OCI-LY7 (cell line): ENCODE measurements at regions not wholly inside any gene's neighbourhood (a gene's known extent, or its start where the extent isn't known, plus 50 kb on each side); places are given as distances from the start of the nearest gene placed in this dataset.
"Not testable (repeated sequence)": the region's sequence is repeated elsewhere in the genome, so short reads cannot be mapped to it uniquely, and the experiment has no call there.

Source experiments
- BruUV-seq: library from RNA; stranded (reverse); fragments of 400-500 nt; replicated peaks from 2 replicates; lab custom pipeline; 2021; lab: Mats Ljungman, UMichigan
- CTCF ChIA-PET: fragments of 300-600 bp; sonication (Branson Sonifier 250); formaldehyde crosslinking; loops from one replicate; lab custom pipeline; 2022; ENCODE audit warnings: antibody characterized with exemption; ENCODE audit not compliant: unreplicated experiment; lab: Charles Lee
- POLR2A ChIA-PET: fragments of 300-600 bp; sonication (Branson Sonifier 250); formaldehyde crosslinking; loops from one replicate; lab custom pipeline; 2022; ENCODE audit warnings: antibody characterized with exemption; lab: Charles Lee
- DNase-seq: peaks from one replicate; pipeline ENCODE4 v3.0.0-alpha.2; 2015; ENCODE audit warnings: low spot score
- H2AFZ ChIP-seq: fragments of 200-600 bp; sonication (generic), shearing (Covaris generic); 2 replicates; pipeline ENCODE4 v1.6.1; 2014; ENCODE audit warnings: mild to moderate bottlenecking, antibody characterized with exemption, low read length, moderate library complexity
- H3K27ac ChIP-seq: fragments of 200-600 bp; sonication (generic); 2 replicates; pipeline ENCODE4 v1.5.1; 2014; ENCODE audit warnings: mixed run types, low read depth, mild to moderate bottlenecking, moderate library complexity, low read length, inconsistent platforms; ENCODE audit not compliant: poor library complexity, severe bottlenecking
- H3K36me3 ChIP-seq: fragments of 200-600 bp; sonication (generic); 2 replicates; pipeline ENCODE4 v1.6.1; 2014; ENCODE audit warnings: mild to moderate bottlenecking, antibody characterized with exemption, low read length, moderate library complexity, mixed read lengths; ENCODE audit not compliant: insufficient read depth
- H3K4me1 ChIP-seq: fragments of 200-600 bp; sonication (generic); 2 replicates; pipeline ENCODE4 v1.5.1; 2014; ENCODE audit warnings: mild to moderate bottlenecking, low read length; ENCODE audit not compliant: insufficient read depth, poor library complexity, severe bottlenecking
- H3K4me2 ChIP-seq: fragments of 200-600 bp; sonication (generic); 2 replicates; pipeline ENCODE4 v1.6.1; 2014; ENCODE audit warnings: mild to moderate bottlenecking, low read length
- H3K4me3 ChIP-seq: fragments of 200-600 bp; sonication (generic); 2 replicates; pipeline ENCODE4 v1.5.1; 2014; ENCODE audit warnings: mild to moderate bottlenecking, low read depth, low read length; ENCODE audit not compliant: poor library complexity, severe bottlenecking
- H3K79me2 ChIP-seq: fragments of 200-600 bp; sonication (generic); 2 replicates; pipeline ENCODE4 v1.6.1; 2016; ENCODE audit warnings: low read depth, mild to moderate bottlenecking, low read length, moderate library complexity, mixed read lengths; ENCODE audit not compliant: insufficient read depth
- H3K9me2 ChIP-seq: fragments of 200-600 bp; sonication (generic); 2 replicates; pipeline ENCODE4 v1.6.1; 2016; ENCODE audit warnings: mild to moderate bottlenecking, low read length, mixed read lengths; ENCODE audit not compliant: insufficient read depth
- H3K9me3 ChIP-seq: fragments of 200-600 bp; sonication (generic); 2 replicates; pipeline ENCODE4 v1.6.1; 2014; ENCODE audit warnings: mild to moderate bottlenecking, mixed run types, low read length, mixed read lengths
- H4K20me1 ChIP-seq: fragments of 200-600 bp; sonication (generic); 2 replicates; pipeline ENCODE4 v1.6.1; 2014; ENCODE audit warnings: mild to moderate bottlenecking, antibody characterized with exemption, low read length, moderate library complexity, mixed read lengths; ENCODE audit not compliant: insufficient read depth
- EZH2phosphoT487 ChIP-seq: fragments of 200-600 bp; sonication (generic); IDR thresholded peaks from 2 replicates; pipeline ENCODE4 v1.6.1; 2018; ENCODE audit warnings: low read depth, borderline replicate concordance, mild to moderate bottlenecking, mixed run types, antibody characterized with exemption, low read length, moderate library complexity, mixed read lengths
- intact Hi-C: fragments of 100-400 bp; cut with micrococcal nuclease; formaldehyde crosslinking; loops from one replicate; pipeline ENCODE4 v1.10.0; 2022; ENCODE audit not compliant: unreplicated experiment
- TF ChIP-seq, protein P1 (sequence below): fragments of 200-600 bp; sonication (generic); conservative IDR thresholded peaks from 2 replicates; pipeline ENCODE4 v1.5.1; 2014; ENCODE audit warnings: mild to moderate bottlenecking, antibody characterized with exemption, low read length, moderate library complexity, mixed read lengths

DNA sequence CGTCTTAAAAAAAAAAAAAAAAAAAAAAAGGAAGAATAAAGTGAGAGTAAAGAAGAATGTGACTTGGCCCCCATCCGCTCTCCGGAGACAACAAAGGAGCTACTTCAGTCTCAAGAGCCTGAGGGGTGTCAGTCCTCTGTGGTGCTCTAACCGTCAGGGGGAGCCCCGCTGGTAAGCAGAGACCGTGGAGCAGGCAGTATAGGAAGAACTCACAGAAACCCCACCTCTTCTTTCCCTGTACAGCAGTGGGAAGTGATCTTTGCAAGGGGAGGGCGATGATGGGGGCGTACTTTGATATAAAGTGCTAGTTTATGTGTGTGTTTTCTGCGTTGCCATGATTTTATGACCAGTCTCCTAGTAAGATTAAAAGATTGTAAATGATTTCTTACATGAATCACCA is 1527.3 kb downstream of the KHDRBS2 start:
- H3K9me2 ChIP-seq, H4K20me1 ChIP-seq, H3K9me3 ChIP-seq, intact Hi-C loops, H3K4me1 ChIP-seq, DNase-seq, H3K79me2 ChIP-seq, H3K27ac ChIP-seq, POLR2A ChIA-PET, H3K36me3 ChIP-seq, H3K4me3 ChIP-seq, H3K4me2 ChIP-seq, H2AFZ ChIP-seq, BruUV-seq, CTCF ChIA-PET: not testable (repeated sequence)

DNA sequence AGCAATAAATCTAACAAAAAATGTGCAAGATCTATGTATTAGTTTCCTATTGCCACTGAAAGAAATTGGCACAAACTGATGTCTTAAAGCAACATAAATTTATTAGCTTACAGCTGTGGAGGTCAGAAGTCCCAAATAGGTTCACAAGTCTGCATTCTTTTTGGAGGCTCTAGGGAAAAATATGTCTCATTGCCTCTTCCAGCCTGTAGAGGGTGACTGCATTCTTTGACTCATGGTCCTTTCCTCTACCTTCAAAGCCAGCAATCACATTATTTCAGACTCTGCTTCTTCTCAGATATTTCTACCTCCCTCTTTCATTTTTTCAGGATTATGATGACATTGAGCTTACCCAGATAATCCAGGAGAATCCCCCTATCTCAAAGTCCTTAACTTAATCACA is 1531.1 kb downstream of the KHDRBS2 start:
- Histone ChIP-seq H2AFZ (no peak overlapping the region), H3K4me1 (no peaks in the 10 kb centered on the region), H3K79me2 (no peaks in the 10 kb centered on the region), H3K9me3 (no peaks in the 10 kb centered on the region), H3K4me3 (no peak overlapping the region), H3K27ac (no peak overlapping the region), H3K9me2 (no peaks in the 10 kb centered on the region), H3K4me2 (no peak overlapping the region), H3K36me3 (no peaks in the 10 kb centered on the region), H4K20me1 (no peaks in the 10 kb centered on the region)
- TF ChIP-seq, protein P1, sequence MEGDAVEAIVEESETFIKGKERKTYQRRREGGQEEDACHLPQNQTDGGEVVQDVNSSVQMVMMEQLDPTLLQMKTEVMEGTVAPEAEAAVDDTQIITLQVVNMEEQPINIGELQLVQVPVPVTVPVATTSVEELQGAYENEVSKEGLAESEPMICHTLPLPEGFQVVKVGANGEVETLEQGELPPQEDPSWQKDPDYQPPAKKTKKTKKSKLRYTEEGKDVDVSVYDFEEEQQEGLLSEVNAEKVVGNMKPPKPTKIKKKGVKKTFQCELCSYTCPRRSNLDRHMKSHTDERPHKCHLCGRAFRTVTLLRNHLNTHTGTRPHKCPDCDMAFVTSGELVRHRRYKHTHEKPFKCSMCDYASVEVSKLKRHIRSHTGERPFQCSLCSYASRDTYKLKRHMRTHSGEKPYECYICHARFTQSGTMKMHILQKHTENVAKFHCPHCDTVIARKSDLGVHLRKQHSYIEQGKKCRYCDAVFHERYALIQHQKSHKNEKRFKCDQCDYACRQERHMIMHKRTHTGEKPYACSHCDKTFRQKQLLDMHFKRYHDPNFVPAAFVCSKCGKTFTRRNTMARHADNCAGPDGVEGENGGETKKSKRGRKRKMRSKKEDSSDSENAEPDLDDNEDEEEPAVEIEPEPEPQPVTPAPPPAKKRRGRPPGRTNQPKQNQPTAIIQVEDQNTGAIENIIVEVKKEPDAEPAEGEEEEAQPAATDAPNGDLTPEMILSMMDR: no peak
- TF ChIP-seq EZH2phosphoT487: no peak
- DNase-seq: no peak
- ChIA-PET CTCF (no interaction called here), POLR2A (no interaction called here)
- intact Hi-C loops: no loop called here
- no TSS peak for BruUV-seq

DNA sequence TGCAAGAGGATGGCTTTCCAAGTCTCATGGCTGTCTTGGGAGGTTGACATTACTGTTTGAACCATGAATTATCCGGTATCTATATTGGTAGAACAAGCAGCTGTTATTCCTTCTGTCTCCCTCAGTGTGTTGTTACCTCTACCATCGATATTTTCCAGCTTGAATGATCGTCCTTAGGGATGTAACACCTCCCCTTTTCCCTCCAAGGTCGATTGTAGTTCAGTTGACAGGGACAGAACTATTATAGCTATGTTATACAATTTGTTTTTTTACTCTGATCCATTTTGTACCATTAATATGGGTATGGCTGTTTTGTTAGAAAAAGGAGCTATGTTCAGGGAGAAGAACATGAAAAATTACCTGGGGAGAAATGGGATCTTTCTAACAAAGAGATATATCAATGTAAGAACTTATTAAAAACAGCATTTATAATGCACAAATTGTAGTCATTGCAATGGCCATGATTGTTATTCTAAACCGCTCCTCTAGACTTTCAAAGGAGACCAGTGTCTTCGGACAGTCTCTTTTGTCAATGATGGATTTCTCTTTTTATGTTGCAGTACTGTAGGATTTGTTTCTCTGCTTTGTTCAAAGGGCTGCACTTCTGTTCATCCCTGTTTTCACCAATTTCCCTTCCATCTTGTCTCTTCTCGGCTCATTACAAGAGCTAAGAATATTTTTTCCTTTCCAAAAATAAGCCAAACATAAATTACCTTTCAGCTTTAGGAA is 1535.5 kb downstream of the KHDRBS2 start:
- intact Hi-C loops, H3K36me3 ChIP-seq, DNase-seq, POLR2A ChIA-PET, H2AFZ ChIP-seq, H3K4me3 ChIP-seq, H3K79me2 ChIP-seq, H4K20me1 ChIP-seq, H3K9me3 ChIP-seq, BruUV-seq, H3K27ac ChIP-seq, CTCF ChIA-PET, H3K4me2 ChIP-seq, H3K4me1 ChIP-seq, H3K9me2 ChIP-seq: not testable (repeated sequence)

DNA sequence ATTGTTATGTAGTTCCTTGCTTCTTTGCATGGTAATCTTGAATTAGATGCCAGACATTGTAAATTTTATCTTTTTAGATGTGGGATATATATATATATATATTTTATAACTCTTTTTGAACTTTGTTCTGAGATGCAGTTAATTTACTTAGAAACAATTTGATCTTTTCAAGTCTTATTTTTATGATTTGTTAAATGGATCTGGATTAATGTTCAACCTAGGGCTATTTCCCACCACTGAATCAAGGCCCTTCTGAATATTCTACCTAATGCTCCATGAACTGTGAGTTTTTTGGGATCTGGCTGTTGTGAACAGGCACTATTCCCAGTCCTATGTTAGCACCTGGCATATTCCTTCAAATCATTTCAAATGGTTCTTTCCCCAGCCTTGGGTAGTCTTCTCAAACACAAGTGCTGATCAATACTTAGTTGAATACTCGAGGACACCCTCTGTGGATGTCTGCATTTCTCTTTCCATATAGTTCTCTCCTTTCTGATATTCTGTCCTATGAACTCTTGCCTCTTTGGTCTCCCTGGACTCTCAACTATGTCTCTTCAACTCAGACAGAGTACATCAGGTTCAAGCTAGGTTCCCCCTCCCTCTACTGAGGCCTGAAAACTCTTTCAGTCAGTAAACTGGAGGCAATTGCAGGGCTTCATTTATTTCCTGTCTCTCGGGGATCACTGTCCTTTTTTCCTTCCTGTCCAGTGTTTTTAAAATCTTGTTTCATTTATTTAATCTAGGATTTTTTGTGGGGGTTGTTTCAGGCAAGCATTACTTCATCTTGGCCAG is 1538.1 kb downstream of the KHDRBS2 start:
- H3K36me3 ChIP-seq, H3K4me1 ChIP-seq, H3K4me3 ChIP-seq, DNase-seq, BruUV-seq, H2AFZ ChIP-seq, H3K9me2 ChIP-seq, CTCF ChIA-PET, H3K9me3 ChIP-seq, H4K20me1 ChIP-seq, POLR2A ChIA-PET, H3K27ac ChIP-seq, H3K4me2 ChIP-seq, intact Hi-C loops, H3K79me2 ChIP-seq: not testable (repeated sequence)

DNA sequence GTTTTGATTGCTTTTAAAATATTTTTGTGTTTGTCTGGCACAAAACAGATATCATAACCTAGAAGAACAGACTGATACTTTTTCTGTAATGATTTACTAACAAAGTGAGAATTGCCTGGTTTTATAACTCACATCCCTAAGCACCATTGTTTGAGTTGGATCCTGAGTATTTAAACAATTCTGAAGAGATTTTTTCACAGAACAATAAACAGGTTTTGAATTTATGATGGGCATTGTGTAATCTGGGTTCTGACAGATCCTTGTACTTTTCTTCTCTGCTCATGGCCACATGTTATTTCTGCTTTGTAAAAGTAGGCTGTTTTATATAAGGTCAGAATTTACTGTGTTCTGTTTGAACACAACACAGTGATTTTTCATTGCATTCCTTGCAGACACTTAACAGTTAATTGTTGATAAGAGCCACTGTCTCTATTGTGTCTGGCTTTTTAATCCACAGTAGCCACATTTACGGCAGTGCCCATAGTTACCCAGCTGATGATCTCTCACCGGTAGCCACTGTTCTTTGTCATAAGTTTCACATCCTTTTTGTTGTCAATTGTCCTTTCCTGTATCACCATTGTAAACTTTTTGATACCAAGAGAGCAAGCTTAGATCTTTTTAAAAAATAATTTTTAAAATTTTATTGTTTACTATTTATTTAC is 1548.1 kb downstream of the KHDRBS2 start:
- DNase-seq, H3K4me3 ChIP-seq, intact Hi-C loops, POLR2A ChIA-PET, H3K79me2 ChIP-seq, H2AFZ ChIP-seq, H3K9me2 ChIP-seq, H4K20me1 ChIP-seq, H3K9me3 ChIP-seq, H3K4me2 ChIP-seq, H3K4me1 ChIP-seq, H3K27ac ChIP-seq, CTCF ChIA-PET, H3K36me3 ChIP-seq, BruUV-seq: not testable (repeated sequence)
